RWPE1 (cell line): ENCODE measurements at regions not wholly inside any gene's neighbourhood (a gene's known extent, or its start where the extent isn't known, plus 50 kb on each side); places are given as distances from the start of the nearest gene placed in this dataset.

Source experiments
- CTCF ChIA-PET: fragments of 350-600 bp; sonication (Branson Sonifier 250); formaldehyde crosslinking; extraction: SDS; loops from one replicate; lab custom pipeline; 2021; lab: Yijun Ruan, JAX
- POLR2A ChIA-PET: fragments of 400-600 bp; formaldehyde crosslinking; extraction: SDS; loops from one replicate; lab custom pipeline; 2020; ENCODE audit warnings: antibody characterized with exemption; ENCODE audit not compliant: low non-redundant PET; lab: Yijun Ruan, JAX
- DNase-seq: peaks from one replicate; pipeline ENCODE4 v3.0.0; 2012; ENCODE audit warnings: low spot score
- H3K27ac ChIP-seq: fragments of 450-650 bp; 2 replicates; pipeline ENCODE4 v1.5.1; 2017
- TF ChIP-seq, protein P1 (sequence below): fragments of 450-650 bp; conservative IDR thresholded peaks from 2 replicates; pipeline ENCODE4 v1.5.1; 2017; ENCODE audit warnings: low read depth, mild to moderate bottlenecking

DNA sequence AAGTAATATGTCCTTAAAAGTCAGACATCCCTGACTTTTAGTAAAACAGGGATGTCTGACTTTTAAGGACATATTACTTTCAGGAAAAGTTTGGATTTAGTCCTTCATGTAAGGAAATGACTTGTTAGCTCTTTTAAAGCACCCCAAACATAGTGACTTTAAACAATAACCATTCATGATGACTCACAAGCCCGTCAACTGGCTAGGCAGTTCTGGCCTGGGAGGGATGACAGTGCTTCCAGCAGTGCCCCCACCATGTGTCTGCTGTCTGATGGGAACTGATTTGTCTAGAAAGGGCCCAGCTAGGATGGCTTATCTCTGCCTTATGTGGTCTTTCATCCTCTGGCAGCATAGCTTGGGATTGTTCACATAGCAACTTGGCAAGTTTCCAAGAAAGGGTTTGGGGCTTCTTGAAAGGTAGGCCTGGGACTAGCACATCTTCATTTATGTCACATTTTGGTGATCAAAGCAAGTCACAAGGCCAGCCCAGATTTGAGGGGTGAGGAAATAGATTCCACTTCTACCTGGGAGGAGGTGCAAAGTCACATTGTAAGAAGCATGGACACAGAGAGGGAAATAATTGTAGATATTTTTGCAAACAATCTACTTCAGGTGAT is 143.5 kb downstream of the C1orf94 start:
- ChIA-PET CTCF (no interaction called here), POLR2A (no interaction called here)
- H3K27ac ChIP-seq, result no peak overlapping the region
- no peak for DNase-seq
- TF ChIP-seq, protein P1, sequence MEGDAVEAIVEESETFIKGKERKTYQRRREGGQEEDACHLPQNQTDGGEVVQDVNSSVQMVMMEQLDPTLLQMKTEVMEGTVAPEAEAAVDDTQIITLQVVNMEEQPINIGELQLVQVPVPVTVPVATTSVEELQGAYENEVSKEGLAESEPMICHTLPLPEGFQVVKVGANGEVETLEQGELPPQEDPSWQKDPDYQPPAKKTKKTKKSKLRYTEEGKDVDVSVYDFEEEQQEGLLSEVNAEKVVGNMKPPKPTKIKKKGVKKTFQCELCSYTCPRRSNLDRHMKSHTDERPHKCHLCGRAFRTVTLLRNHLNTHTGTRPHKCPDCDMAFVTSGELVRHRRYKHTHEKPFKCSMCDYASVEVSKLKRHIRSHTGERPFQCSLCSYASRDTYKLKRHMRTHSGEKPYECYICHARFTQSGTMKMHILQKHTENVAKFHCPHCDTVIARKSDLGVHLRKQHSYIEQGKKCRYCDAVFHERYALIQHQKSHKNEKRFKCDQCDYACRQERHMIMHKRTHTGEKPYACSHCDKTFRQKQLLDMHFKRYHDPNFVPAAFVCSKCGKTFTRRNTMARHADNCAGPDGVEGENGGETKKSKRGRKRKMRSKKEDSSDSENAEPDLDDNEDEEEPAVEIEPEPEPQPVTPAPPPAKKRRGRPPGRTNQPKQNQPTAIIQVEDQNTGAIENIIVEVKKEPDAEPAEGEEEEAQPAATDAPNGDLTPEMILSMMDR, result no peak

DNA sequence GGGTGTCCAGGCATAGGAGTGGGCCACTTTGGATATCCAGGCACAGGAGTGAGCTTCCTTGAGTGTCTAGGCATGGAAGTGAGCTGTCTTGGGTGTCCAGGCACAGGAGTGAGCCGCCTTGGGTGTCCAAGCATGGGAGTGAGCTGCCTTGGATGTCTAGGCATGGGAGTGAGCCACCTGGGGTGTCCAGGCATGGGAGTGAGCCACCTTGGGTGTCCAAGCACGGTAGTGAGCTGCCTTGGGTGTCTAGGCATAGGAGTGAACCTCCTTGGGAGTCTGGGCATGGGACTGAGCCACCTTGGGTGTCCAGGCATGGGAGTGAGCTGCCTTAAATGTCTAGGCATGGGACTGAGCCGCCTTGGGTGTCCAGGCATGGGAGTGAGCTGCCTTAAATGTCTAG is 146.3 kb downstream of the C1orf94 start:
- TF ChIP-seq, protein P1, result no peak
- H3K27ac ChIP-seq, result no peak overlapping the region
- CTCF ChIA-PET, result interaction anchor here (0.6 kb wide), 1 partner anchor 412 kb away, joined by 5 read pairs; no protein-coding TSS in a partner anchor
- DNase-seq, result no peak
- POLR2A ChIA-PET, result no interaction called here

DNA sequence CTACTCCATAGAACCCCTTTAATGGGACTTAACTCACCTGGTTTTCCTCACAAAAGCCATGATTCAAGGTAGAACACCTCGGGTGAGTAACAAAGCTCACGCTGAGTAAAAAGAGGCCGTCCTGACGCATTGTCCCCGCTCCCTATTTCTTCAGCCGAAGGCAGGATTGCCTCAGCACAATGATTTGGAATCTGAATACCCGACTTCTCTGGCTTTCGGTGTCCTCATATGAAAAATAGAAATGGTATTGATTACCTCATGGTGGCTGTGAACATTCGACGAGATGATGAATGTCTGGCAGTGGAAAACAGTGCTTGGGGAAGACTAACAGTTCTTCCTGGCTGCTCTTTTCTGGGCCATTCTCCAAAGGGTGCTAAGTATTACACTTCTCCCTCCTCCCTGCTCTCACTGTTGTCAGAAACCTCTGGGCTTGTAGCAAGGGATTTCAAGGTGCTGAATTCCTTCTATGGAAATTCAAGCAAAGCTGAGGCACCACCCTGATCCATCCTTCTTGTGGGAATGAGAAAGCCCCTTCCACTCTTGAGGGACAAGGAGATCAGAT is 148.3 kb downstream of the C1orf94 start:
- no peak overlapping the region for H3K27ac ChIP-seq
- TF ChIP-seq, protein P1, result no peak
- CTCF ChIA-PET, result no interaction called here
- DNase-seq, result no peak
- POLR2A ChIA-PET, result no interaction called here

DNA sequence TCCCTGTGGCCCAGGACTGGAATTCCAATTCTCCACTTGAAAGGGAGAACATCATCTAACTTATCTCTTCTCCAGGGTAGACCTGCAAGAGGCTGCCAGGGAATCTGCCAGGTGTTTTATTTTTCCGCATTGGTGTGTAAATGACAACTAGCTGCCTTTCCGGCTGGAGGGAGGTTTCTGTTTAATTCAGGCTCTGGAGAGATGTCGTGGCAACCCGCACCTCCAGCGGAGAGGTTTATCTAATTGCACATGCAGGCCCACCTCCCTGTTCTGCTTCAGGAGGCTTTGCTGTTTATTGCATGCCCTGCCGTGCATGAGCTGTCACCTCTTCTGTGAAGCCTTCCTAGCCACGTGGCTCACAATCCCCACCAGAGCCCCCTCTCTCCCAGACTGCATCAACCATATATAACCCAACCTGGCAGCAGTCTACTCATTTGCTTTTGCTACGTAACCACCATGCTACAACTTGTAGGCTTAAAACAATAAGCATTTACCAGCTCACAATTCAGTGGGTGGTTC is 151.6 kb downstream of the C1orf94 start:
- H3K27ac ChIP-seq, result no peak overlapping the region
- TF ChIP-seq, protein P1, result no peak
- ChIA-PET CTCF (interaction anchor here (0.7 kb wide), 1 partner anchor 9 kb away, joined by 4 read pairs; no protein-coding TSS in a partner anchor), POLR2A (no interaction called here)
- DNase-seq, result no peak

DNA sequence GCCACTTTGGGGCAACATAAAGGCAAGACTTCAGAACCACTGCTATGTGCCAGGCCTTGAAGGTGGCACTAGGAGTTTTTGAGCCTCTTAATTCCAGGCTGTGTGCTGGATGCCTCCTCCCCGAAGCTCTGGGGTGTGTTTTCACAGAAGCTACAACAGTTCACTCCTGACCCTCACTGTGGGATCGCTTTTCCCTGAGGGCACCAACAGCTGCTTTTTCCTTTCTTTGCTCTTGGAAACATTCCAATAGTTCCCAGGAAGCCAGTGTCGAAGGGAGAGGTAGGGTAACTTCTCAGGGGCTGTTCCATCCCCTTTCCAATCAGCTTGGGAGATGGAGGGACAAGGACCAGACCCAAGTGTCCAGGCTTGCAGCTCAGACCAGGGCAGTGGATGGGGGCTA is 153.4 kb downstream of the C1orf94 start:
- POLR2A ChIA-PET, result no interaction called here

More for the DNA sequence above, 153.4 kb downstream of the C1orf94 start:
- CTCF ChIA-PET, result no interaction called here
- TF ChIP-seq, protein P1, result no peak
- H3K27ac ChIP-seq, result no peak overlapping the region
- no peak for DNase-seq
